ENCODE measurements at regions not wholly inside any gene's neighbourhood (a gene's known extent, or its start where the extent isn't known, plus 50 kb on each side); places are given as distances from the start of the nearest gene placed in this dataset.

DNA sequence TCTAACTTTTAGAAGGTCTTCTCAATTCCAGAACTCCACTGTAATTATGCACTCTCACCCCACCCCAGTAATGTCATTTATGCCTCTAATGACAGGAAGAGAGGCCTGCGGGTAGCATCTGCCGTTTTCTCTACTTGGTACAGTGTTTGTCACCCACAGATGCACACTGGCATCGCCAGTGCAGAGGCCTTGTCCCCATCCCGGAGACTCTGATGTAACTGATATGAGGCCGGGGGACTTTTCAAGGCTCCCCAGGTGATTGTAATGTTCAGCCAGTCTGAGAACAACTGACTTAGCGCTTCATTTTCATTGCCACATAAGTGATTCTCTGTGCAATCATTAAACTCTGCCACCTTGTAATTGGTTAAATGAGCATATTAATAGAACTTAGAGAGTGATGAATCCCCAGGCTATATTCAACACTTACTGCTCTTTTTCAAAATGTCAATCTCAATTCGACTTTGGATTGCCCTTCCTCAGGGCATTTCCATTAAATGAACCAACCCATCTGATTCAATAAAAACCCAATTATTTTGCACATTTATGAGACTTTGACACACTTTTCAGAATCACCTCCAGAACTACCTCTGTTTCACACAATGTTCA is 113.2 kb downstream of the HERPUD2 start:
- DNase-seq (ENCODE audit: low read depth in 3 of 3), result no peak

- DNase-seq (ENCODE audit: low read depth in 3 of 3), result no peak
These were observed 118.8 kb downstream of the HERPUD2 start for GRCh38 chr7:35576031-35576573.

DNA sequence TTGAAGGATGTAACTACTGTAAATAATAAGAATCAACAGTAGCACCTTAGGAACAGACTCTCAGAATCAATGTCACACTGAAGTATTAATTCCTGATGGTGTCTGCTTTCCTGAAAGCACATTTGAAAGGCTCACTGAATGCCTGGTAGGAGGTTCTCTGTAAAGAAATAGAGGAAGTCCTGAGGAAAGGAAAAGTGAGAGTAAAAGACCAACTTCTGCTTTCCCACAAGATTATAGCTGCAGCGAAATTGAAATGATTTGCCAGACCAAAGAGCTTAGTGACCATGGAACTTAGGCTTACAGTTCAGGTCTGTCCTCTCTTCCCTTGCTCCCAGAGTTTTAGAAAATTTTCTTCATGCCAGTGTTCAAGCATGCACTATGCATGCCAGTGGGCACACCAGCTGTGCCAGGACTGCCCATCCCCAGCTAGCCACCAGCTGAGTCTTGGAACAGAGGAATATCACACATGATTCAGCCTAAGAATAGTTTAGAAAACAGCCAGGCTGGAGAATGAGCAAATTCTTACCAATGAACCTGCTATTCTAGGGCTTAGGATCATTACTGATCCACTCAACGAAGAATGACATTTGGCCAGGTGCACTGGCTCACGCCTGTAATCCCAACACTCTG is 123.2 kb downstream of the HERPUD2 start:
- no peak for DNase-seq (ENCODE audit: low read depth in 3 of 3)

GRCh38 chr7:35570937-35571336 is 124.0 kb downstream of the HERPUD2 start:
- no peak for DNase-seq (ENCODE audit: low read depth in 3 of 3)

- DNase-seq (ENCODE audit: low read depth in 3 of 3), result no peak
These were observed 129.0 kb downstream of the HERPUD2 start for GRCh38 chr7:35565927-35566326.

DNA sequence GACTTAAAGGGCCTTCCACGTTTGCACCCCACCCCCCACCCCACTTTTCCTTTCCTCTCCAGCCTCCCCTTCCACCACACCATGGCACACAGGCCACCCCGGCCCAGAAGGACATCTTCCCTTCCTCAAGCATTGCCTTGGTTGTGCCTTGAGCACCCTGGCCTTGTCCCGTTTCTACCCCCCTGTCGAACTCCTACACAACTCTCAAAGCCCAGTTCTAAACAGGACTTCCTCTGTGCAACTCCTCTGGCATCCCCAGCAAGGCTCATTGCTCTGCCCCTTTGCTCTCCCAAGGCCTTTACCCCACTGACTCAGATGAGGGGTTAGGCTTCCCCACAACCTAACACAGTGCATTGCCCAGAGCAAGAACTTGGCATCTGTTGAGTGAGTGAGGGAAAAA is 136.1 kb downstream of the HERPUD2 start:
- no peak for DNase-seq (ENCODE audit: low read depth in 3 of 3)

- no peak for DNase-seq (ENCODE audit: low read depth in 3 of 3)
These were observed 138.1 kb downstream of the HERPUD2 start for GRCh38 chr7:35556515-35557471.

- DNase-seq (ENCODE audit: low read depth in 3 of 3), result no peak
These were observed 139.0 kb downstream of the HERPUD2 start for GRCh38 chr7:35555934-35556333.

- DNase-seq (ENCODE audit: low read depth in 3 of 3), result no peak
These were observed 139.5 kb downstream of the HERPUD2 start for GRCh38 chr7:35555386-35555785.

DNA sequence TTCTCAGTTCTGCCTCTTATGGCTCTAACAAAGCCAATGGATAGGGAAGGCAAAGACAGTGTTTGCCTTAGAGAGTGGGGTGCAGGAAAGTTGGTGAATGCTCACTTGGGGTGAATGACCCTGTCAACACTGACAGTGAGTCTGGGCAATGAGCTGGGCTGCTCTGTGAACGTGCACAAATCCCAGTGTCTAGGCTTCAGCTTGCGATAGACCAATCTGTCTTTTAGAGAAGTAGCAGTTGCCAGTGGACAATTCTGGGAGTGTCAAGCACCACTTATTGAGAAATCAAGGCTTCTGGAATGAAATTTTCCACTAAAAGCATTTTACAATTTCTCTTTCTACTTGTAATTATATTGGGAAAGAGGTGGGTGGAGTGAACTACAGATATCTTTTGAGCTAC is 141.4 kb downstream of the HERPUD2 start:
- no peak for DNase-seq (ENCODE audit: low read depth in 3 of 3)

DNA sequence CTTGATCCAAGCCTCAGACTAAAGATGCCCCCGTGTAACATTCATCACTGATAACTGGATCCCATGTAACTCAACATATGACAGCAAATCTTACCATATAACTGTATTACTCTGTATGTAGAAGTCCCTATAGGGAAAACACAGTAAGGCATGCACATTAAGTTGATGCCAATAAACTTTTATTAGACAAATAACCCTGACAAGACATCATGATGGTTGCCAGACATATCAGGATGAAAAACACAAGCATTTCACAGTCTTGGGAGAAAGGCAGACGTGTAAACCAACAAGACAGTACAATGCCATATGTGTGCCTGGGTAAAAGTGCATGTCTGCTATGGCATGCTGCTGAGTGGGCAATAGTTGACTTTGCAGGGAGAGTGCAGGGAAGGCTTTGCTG is 142.2 kb downstream of the HERPUD2 start:
- no peak for DNase-seq (ENCODE audit: low read depth in 3 of 3)

DNA sequence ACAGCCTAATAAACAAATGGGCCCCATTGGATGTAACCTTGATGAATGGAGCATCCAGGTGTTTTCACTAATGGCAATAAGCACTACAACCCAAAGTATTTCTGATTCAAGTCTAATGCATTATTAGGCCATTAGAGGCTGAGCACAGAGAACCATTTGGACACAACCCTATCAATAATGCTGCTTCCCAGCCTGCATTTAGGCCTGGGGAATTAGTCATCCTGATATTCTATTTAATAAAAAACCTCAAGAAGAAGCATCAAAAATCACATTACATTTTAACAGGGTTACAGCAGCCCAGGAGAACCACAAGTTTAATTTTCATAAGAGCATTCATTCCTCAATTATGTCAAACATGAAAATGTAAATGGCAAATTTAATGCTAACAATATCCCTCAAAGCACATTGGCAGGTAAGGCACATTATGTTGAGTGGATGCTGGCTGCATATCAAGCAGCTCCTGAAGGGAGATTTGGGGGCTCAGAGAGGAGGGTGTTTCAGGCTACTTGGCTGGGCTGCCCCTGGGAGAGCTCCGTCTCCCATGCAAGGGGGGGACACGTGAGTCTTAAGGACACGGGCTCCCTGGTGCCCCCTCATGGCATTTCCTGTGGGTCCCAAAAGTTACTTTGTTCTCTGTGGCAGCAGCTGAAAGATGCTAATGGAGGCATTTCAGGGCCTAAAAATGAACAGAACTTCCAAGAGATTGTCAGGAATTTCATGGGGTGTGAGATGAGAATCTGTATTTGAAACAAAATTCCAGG is 143.4 kb downstream of the HERPUD2 start:
- no peak for DNase-seq (ENCODE audit: low read depth in 3 of 3)

DNA sequence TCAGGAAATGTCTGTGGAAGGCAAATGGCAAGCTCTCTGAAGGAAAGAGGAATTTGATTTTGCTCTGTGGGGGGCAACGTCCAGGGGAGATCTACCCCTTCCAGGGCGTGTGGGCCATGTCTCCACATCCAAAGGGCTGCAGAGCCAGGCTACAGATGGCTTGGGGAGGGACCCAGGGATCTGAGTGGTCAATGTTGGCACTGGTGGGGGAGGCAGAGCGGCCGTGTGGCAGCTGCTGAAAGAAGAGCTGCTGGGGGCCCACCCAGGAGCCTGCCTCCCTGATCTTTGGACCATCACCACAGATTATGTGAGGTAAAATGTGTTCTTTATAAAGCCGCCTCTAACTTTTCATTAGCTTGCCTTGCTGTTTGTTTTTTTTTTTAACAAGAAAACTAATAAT is 144.1 kb downstream of the HERPUD2 start:
- no peak for DNase-seq (ENCODE audit: low read depth in 3 of 3)

- DNase-seq (ENCODE audit: low read depth in 3 of 3), result no peak
These were observed 145.2 kb downstream of the HERPUD2 start for GRCh38 chr7:35549781-35550180.

DNA sequence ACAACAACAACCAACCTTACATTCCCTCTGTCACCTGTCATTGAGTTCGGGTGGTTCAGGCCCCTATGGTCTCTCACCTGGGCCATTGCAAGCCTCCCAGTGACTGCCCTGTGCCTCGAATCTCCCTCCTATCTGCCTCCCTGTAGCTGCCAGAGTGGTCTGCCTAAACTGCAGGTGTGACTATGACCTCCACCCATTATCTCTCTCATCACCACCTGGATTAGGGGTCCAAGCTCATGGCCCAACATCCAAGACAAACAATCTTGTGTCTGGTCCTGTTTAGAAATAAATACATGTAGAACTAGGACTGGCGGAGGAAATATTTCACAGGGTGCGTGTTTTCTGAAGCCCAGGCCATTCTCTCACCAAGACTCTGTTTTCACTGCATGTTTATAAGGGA is 146.6 kb downstream of the HERPUD2 start:
- DNase-seq (ENCODE audit: low read depth in 3 of 3), result no peak

- no peak for DNase-seq (ENCODE audit: low read depth in 3 of 3)
These were observed 148.1 kb downstream of the HERPUD2 start for GRCh38 chr7:35546691-35547429.

DNA sequence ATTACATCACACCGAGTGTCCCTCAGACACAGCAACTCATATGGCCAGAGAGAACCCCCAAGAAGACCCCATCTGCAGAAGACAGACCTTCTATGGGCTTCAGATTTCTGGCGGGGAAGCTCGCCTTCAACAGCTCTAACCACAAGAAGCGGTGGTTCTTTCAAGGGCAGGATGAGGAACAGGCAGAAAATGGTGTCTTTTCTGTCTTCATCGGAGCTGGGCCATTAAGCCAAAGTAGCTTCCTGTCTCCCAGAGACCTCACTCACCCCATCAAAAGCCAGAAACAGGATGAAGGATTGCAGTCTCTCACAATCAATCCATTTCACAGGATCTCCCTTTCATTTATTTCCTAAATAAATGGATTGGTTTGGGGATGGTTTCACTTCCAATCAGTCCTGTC is 149.1 kb downstream of the HERPUD2 start:
- DNase-seq (ENCODE audit: low read depth in 3 of 3), result no peak

GRCh38 chr7:35544028-35544742 is 150.8 kb downstream of the HERPUD2 start:
- DNase-seq (ENCODE audit: low read depth in 3 of 3), result no peak

DNA sequence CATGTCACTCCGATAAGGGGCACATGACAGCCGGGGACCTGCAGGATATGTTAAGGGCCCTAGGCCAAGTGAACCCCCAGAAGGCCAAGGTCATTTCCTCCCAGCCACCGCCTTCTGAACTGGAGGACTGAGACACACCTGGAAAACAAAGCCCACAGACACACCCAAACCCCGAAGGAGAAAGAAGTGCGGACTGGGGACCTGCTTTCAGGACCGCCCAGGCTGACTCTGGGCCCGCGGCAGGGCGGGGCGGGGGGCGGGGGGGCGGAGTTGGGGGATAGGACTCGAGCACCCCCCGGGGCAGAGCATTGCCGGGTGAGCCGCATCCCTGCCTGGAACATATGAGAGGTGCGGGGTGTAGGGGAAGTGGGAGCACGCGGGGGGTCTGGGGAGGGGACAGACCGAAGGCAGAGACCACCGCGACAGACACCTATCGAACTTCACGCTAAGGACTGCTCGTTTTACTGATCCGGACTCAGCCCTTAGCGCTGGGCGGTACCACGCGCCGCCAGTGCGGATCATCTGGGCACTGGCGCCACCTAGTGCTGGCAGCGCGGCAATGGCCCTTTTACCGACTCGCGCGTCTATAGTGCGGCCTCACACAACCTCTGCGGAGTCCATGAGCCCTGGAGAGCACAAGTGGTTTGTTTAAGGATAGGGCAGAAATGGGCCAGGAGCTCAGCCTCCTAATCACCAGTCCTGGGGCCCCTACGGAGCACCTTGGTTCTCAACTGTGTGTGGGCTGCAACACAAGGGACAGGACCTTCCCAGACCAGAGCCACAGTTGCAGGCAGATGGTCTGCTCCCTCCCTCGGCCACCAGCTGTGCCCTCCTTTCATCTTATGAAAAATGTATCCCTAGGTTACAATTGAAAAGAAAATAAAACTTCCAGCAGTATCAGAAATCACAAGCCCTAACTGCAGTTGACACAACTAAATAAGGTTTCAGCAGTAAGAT is 157.6 kb downstream of the HERPUD2 start:
- DNase-seq (ENCODE audit: low read depth in 3 of 3), result peak; percentile 52 to 61 (median 61)
